Spleen (tissue), 11 donors: ENCODE measurements at regions not wholly inside any gene's neighbourhood (a gene's known extent, or its start where the extent isn't known, plus 50 kb on each side); places are given as distances from the start of the nearest gene placed in this dataset.

Source experiments
- DNase-seq: peaks from one replicate; pipeline ENCODE4 v3.0.0-alpha.2; 2020
- H3K27ac ChIP-seq, 8 donors: fragments of 200-600 bp; sonication (generic) in 7 of 8; 1 replicate in 4 of 8; 2 replicates in 4 of 8; pipeline versions ENCODE4 v1.5.0 to v1.8.0; 2016 to 2021; ENCODE audit warnings: inconsistent platforms in 4 of 8, mild to moderate bottlenecking in 4 of 8, moderate library complexity in 1 of 8
- H3K27me3 ChIP-seq, 7 donors: fragments of 200-600 bp; sonication (generic) in 6 of 7; replicated peaks in 1 of 7; 1 replicate in 4 of 7; 2 replicates in 3 of 7; pipeline versions ENCODE4 v1.5.0 to v1.8.0; 2016 to 2021; ENCODE audit warnings: inconsistent platforms in 3 of 7, mild to moderate bottlenecking in 1 of 7
- H3K36me3 ChIP-seq, 6 donors: fragments of 200-600 bp; sonication (generic) in 5 of 6; 1 replicate in 4 of 6; 2 replicates in 2 of 6; pipeline versions ENCODE4 v1.5.0 to v1.8.0; 2016 to 2021; ENCODE audit warnings: inconsistent platforms in 2 of 6
- H3K4me1 ChIP-seq, 6 donors: fragments of 200-600 bp; sonication (generic) in 5 of 6; 1 replicate in 3 of 6; 2 replicates in 3 of 6; pipeline versions ENCODE4 v1.5.0 to v1.8.0; 2016 to 2021; ENCODE audit warnings: inconsistent platforms in 3 of 6
- H3K4me3 ChIP-seq, 8 donors: fragments of 200-600 bp; sonication (generic) in 7 of 8; 1 replicate in 4 of 8; 2 replicates in 4 of 8; pipeline versions ENCODE4 v1.5.0 to v1.8.0; 2016 to 2021; ENCODE audit warnings: inconsistent platforms in 4 of 8, mild to moderate bottlenecking in 4 of 8, moderate library complexity in 2 of 8
- H3K9me3 ChIP-seq, 8 donors: fragments of 200-600 bp; sonication (generic) in 7 of 8; 1 replicate in 4 of 8; 2 replicates in 4 of 8; pipeline versions ENCODE4 v1.5.0 to v1.8.0; 2016 to 2021; ENCODE audit warnings: inconsistent platforms in 4 of 8
- CTCF ChIP-seq, 11 experiments: fragments of 200-600 bp in 7 of 11; fragments of 450-650 bp in 4 of 11; sonication (generic) in 4 of 11; IDR thresholded peaks in 8 of 11; conservative IDR thresholded peaks in 3 of 11; 1 replicate in 7 of 11; 2 replicates in 4 of 11; pipeline versions ENCODE4 v1.4.0 to v1.8.0; 2016 to 2021; ENCODE audit warnings: antibody characterized with exemption in 11 of 11, inconsistent platforms in 4 of 11, mild to moderate bottlenecking in 1 of 11
- POLR2A ChIP-seq, 3 donors: fragments of 450-650 bp; IDR thresholded peaks; one replicate each; pipeline ENCODE4 v1.5.1; 2017; ENCODE audit warnings: antibody characterized with exemption in 3 of 3, mild to moderate bottlenecking in 1 of 3
- POLR2AphosphoS5 ChIP-seq, 3 donors: sonication (generic); formaldehyde crosslinking; IDR thresholded peaks; one replicate each; pipeline ENCODE4 v1.5.1; 2017; ENCODE audit warnings: antibody characterized with exemption in 3 of 3
- WGBS, 5 donors: extraction: QIAGEN DNeasy Blood & Tissue Kit in 3 of 5; methylation state at CpG; one replicate each; pipeline versions ENCODE4 v1.1.5 to v1.1.7; 2013 to 2018; 5-methylcytosine and 5-hydroxymethylcytosine counted together
- intact Hi-C: fragments of 100-400 bp; cut with DNase I; formaldehyde crosslinking; loops from one replicate; pipeline ENCODE4 v1.15.0; 2023; ENCODE audit warnings: low total_unique reads
- donor health status: healthy with polysubstance abuse.
- donor health status: DM: no; HTN: no; CAD: no; lungs with moderate emphysema.
- donor health status: DM: no; HTN: no; CAD: no.
- donor health status: Bipolar disorder and iron deficiency.
- donor health status: healthy.
- donor health status: DM: no; HTN: no; CAD: no.
- donor health status: DM: yes; HTN: yes; CAD: no.

- Histone ChIP-seq H3K27me3 (no peaks in the 10 kb centered on the region), H3K9me3 (peaks cover 0 to 11% (median 0%) of the 10 kb centered on the region in 8 donors), H3K4me3 (no peak overlapping the region), H3K4me1 (no peaks in the 10 kb centered on the region), H3K27ac (no peak overlapping the region), H3K36me3 (no peaks in the 10 kb centered on the region)
- WGBS, 5 donors = 92 to 96% (median 93%) methylated on average over 6 of the region's 6 CpGs
- no peak for DNase-seq
- intact Hi-C loops = no loop called here
- TF ChIP-seq POLR2A (IDR thresholded peaks at IDR 0.05) = no peak
- no peak for TF ChIP-seq POLR2AphosphoS5 (IDR thresholded peaks at IDR 0.05)
- TF ChIP-seq CTCF (IDR thresholded peaks at IDR 0.05 in 8 of 11, conservative IDR thresholded peaks at IDR 0.05 in 3 of 11) = no peak
These were observed 810.4 kb upstream of the SLC10A2 start for GRCh38 chr13:103876571-103876970.

GRCh38 chr13:103873725-103874124, 807.5 kb upstream of the SLC10A2 start:
- intact Hi-C loops = no loop called here
- peaks cover 0 to 11% (median 0%) of the 10 kb centered on the region in 8 donors for H3K9me3 ChIP-seq
- H3K4me3 ChIP-seq = no peak overlapping the region
- TF ChIP-seq POLR2A (IDR thresholded peaks at IDR 0.05) (no peak), CTCF (IDR thresholded peaks at IDR 0.05 in 8 of 11, conservative IDR thresholded peaks at IDR 0.05 in 3 of 11) (no peak), POLR2AphosphoS5 (IDR thresholded peaks at IDR 0.05) (no peak)
- no peak for DNase-seq
- H3K36me3 ChIP-seq = no peaks in the 10 kb centered on the region
- H3K27ac ChIP-seq = no peak overlapping the region
- 53 to 68% (median 62%) methylated on average over 4 of the region's 4 CpGs for WGBS, 5 donors
- no peaks in the 10 kb centered on the region for H3K4me1 ChIP-seq
- no peaks in the 10 kb centered on the region for H3K27me3 ChIP-seq

- intact Hi-C loops = no loop called here
- no peak overlapping the region for H3K4me3 ChIP-seq
- 84 to 91% (median 88%) methylated on average over 8 of the region's 8 CpGs for WGBS, 5 donors
- no peak for DNase-seq
- H3K27ac ChIP-seq = no peak overlapping the region
- H3K9me3 ChIP-seq = peaks cover 0 to 4% (median 0%) of the 10 kb centered on the region in 8 donors
- TF ChIP-seq POLR2AphosphoS5 (IDR thresholded peaks at IDR 0.05) = no peak
- no peak for TF ChIP-seq CTCF (IDR thresholded peaks at IDR 0.05 in 8 of 11, conservative IDR thresholded peaks at IDR 0.05 in 3 of 11)
- no peaks in the 10 kb centered on the region for H3K27me3 ChIP-seq
- no peaks in the 10 kb centered on the region for H3K36me3 ChIP-seq
- no peaks in the 10 kb centered on the region for H3K4me1 ChIP-seq
These were observed 799.8 kb upstream of the SLC10A2 start for GRCh38 chr13:103866048-103866447.

- intact Hi-C loops = no loop called here
- Histone ChIP-seq H3K4me1 (no peaks in the 10 kb centered on the region), H3K36me3 (no peaks in the 10 kb centered on the region), H3K27me3 (no peaks in the 10 kb centered on the region), H3K4me3 (no peak overlapping the region), H3K27ac (no peak overlapping the region), H3K9me3 (peaks cover 0 to 4% (median 0%) of the 10 kb centered on the region in 8 donors)
- DNase-seq = no peak
- TF ChIP-seq POLR2AphosphoS5 (IDR thresholded peaks at IDR 0.05) (no peak), CTCF (IDR thresholded peaks at IDR 0.05 in 8 of 11, conservative IDR thresholded peaks at IDR 0.05 in 3 of 11) (no peak), POLR2A (IDR thresholded peaks at IDR 0.05) (no peak)
- 88 to 93% (median 89%) methylated on average over 4 of the region's 4 CpGs for WGBS, 5 donors
These were observed 796.3 kb upstream of the SLC10A2 start for GRCh38 chr13:103862525-103862924.
